SK-N-SH (cell line): ENCODE measurements at regions not wholly inside any gene's neighbourhood (a gene's known extent, or its start where the extent isn't known, plus 50 kb on each side); places are given as distances from the start of the nearest gene placed in this dataset.

Experiments
- CTCF ChIA-PET: fragments of 300-600, 350-600 bp; formaldehyde crosslinking; extraction: SDS; loops from one replicate; lab custom pipeline; 2021; lab: Yijun Ruan, JAX
- POLR2A ChIA-PET: fragments of 350-600 bp; sonication (Branson Sonifier 250); formaldehyde crosslinking; extraction: SDS; loops from one replicate; lab custom pipeline; 2020; ENCODE audit warnings: antibody characterized with exemption, inconsistent platforms; lab: Yijun Ruan, JAX
- DNase-seq: peaks from one replicate; pipeline ENCODE4 v3.0.0; 2012
- H2AFZ ChIP-seq: fragments of 200-600 bp; sonication (generic); 2 replicates; pipeline ENCODE4 v1.8.1; 2016; ENCODE audit warnings: antibody characterized with exemption, mild to moderate bottlenecking, low read depth
- H3F3A ChIP-seq: fragments of 200-600 bp; sonication (generic); replicated peaks from 2 replicates; pipeline ENCODE3; 2016; ENCODE audit warnings: antibody characterized with exemption, mild to moderate bottlenecking; ENCODE audit not compliant: insufficient read depth
- H3K27ac ChIP-seq, 2 experiments: fragments of 200-500 bp in 1 of 2; fragments of 200-600 bp in 1 of 2; sonication (Bioruptor generic) in 1 of 2; sonication (generic), shearing (Covaris generic) in 1 of 2; 2 replicates each; pipeline versions ENCODE4 v1.5.1 to v1.6.1; 2014 to 2016; ENCODE audit warnings: low read depth in 2 of 2, inconsistent platforms in 1 of 2, low read length in 1 of 2, mild to moderate bottlenecking in 1 of 2, mixed read lengths in 1 of 2
- H3K27me3 ChIP-seq: fragments of 200-600 bp; sonication (generic), shearing (Covaris generic); 2 replicates; pipeline ENCODE4 v1.6.1; 2016; ENCODE audit warnings: mixed run types; ENCODE audit not compliant: insufficient read depth
- H3K36me3 ChIP-seq, 2 experiments: fragments of 200-500 bp in 1 of 2; fragments of 200-600 bp in 1 of 2; sonication (Bioruptor generic) in 1 of 2; sonication (generic) in 1 of 2; replicated peaks in 1 of 2; 2 replicates each; pipeline versions ENCODE3 to v1.5.1; 2014 to 2016; ENCODE audit warnings: low read length in 1 of 2, mild to moderate bottlenecking in 1 of 2; ENCODE audit not compliant: insufficient read depth in 2 of 2, control insufficient read depth in 1 of 2
- H3K4me1 ChIP-seq, 2 experiments: fragments of 200-500 bp in 1 of 2; fragments of 200-600 bp in 1 of 2; sonication (Bioruptor generic) in 1 of 2; sonication (generic), shearing (Covaris generic) in 1 of 2; 2 replicates each; pipeline versions ENCODE4 v1.5.1 to v1.6.1; 2014 to 2016; ENCODE audit warnings: low read depth in 1 of 2, low read length in 1 of 2, mixed run types in 1 of 2; ENCODE audit not compliant: insufficient read depth in 2 of 2, control insufficient read depth in 1 of 2
- H3K4me2 ChIP-seq: fragments of 200-600 bp; sonication (generic), shearing (Covaris generic); 2 replicates; pipeline ENCODE4 v1.6.1; 2017; ENCODE audit warnings: mixed run types
- H3K4me3 ChIP-seq, 2 experiments: fragments of 200-500 bp in 1 of 2; fragments of 200-600 bp in 1 of 2; sonication (Bioruptor generic) in 1 of 2; sonication (generic), shearing (Covaris generic) in 1 of 2; 2 replicates each; pipeline versions ENCODE4 v1.5.1 to v1.8.1; 2014 to 2016; ENCODE audit warnings: low read depth in 2 of 2, inconsistent platforms in 1 of 2, low read length in 1 of 2, mild to moderate bottlenecking in 1 of 2, mixed read lengths in 1 of 2, moderate library complexity in 1 of 2
- H3K79me2 ChIP-seq: fragments of 200-600 bp; sonication (generic); 2 replicates; pipeline ENCODE4 v1.8.1; 2017; ENCODE audit warnings: mild to moderate bottlenecking; ENCODE audit not compliant: insufficient read depth
- H3K9ac ChIP-seq: fragments of 200-600 bp; sonication (generic); 2 replicates; pipeline ENCODE4 v1.6.1; 2017; ENCODE audit warnings: mixed run types
- H3K9me2 ChIP-seq: fragments of 200-600 bp; sonication (generic); 2 replicates; pipeline ENCODE4 v1.6.1; 2017; ENCODE audit warnings: mixed run types
- H3K9me3 ChIP-seq: fragments of 200-600 bp; sonication (generic); 2 replicates; pipeline ENCODE4 v1.6.1; 2017; ENCODE audit warnings: mixed run types, mild to moderate bottlenecking, moderate library complexity
- H4K20me1 ChIP-seq: fragments of 200-600 bp; sonication (generic); 2 replicates; pipeline ENCODE4 v1.6.1; 2017; ENCODE audit warnings: mild to moderate bottlenecking, mixed run types; ENCODE audit not compliant: insufficient read depth
- ELF1 ChIP-seq: IDR thresholded peaks from 2 replicates; pipeline ENCODE4 v1.4.0; 2012
- EP300 ChIP-seq, 2 experiments: IDR thresholded peaks; 2 replicates each; pipeline versions ENCODE4 v1.4.0 to v1.6.1; 2012; ENCODE audit warnings: borderline replicate concordance in 1 of 2, low read depth in 1 of 2, low read length in 1 of 2
- EZH2phosphoT487 ChIP-seq: fragments of 200-600 bp; sonication (generic); IDR thresholded peaks from 2 replicates; pipeline ENCODE4 v1.6.1; 2017; ENCODE audit warnings: low read depth, mixed run types, mild to moderate bottlenecking, antibody characterized with exemption, moderate library complexity, borderline replicate concordance
- FOXJ3 ChIP-seq: sonication (generic); formaldehyde crosslinking; IDR thresholded peaks from 2 replicates; pipeline ENCODE4 v1.5.1; 2020; ENCODE audit warnings: mild to moderate bottlenecking, missing genetic modification reagents
- JUND ChIP-seq: IDR thresholded peaks from 2 replicates; pipeline ENCODE4 v1.4.0; 2012
- MEF2A ChIP-seq: IDR thresholded peaks from 2 replicates; pipeline ENCODE4 v1.4.0; 2012; ENCODE audit warnings: low read depth, borderline replicate concordance
- NFIC ChIP-seq: IDR thresholded peaks from 2 replicates; pipeline ENCODE4 v1.4.0; 2012; ENCODE audit warnings: borderline replicate concordance
- POLR2AphosphoS5 ChIP-seq: IDR thresholded peaks from 2 replicates; pipeline ENCODE4 v1.6.1; 2012; ENCODE audit warnings: low read depth, low read length
- SIN3A ChIP-seq: IDR thresholded peaks from 2 replicates; pipeline ENCODE4 v1.6.1; 2012; ENCODE audit warnings: low read depth, mild to moderate bottlenecking, low read length, moderate library complexity, borderline replicate concordance
- TAF1 ChIP-seq: IDR thresholded peaks from 2 replicates; pipeline ENCODE4 v1.6.1; 2012; ENCODE audit warnings: low read depth, mild to moderate bottlenecking, low read length, moderate library complexity, borderline replicate concordance
- TEAD4 ChIP-seq: IDR thresholded peaks from 2 replicates; pipeline ENCODE4 v1.4.0; 2012; ENCODE audit warnings: mild to moderate bottlenecking, borderline replicate concordance; ENCODE audit not compliant: insufficient read depth
- WGBS: methylation state at CpG from one replicate; pipeline ENCODE4 v1.1.6; 2017; ENCODE audit warnings: low lambda C conversion rate; 5-methylcytosine and 5-hydroxymethylcytosine counted together
- TF ChIP-seq, protein P1 (sequence below): fragments of 200-600 bp; sonication (generic); IDR thresholded peaks from 2 replicates; pipeline ENCODE4 v1.6.1; 2017; ENCODE audit warnings: antibody characterized with exemption, mild to moderate bottlenecking, moderate library complexity
- TF ChIP-seq, protein P2 (sequence below): IDR thresholded peaks from 2 replicates; pipeline ENCODE4 v1.4.0; 2012; ENCODE audit warnings: low read depth
- TF ChIP-seq, protein P3 (sequence below): IDR thresholded peaks from 2 replicates; pipeline ENCODE4; 2012
- TF ChIP-seq, protein P4 (sequence below): fragments of 150-350 bp; IDR thresholded peaks from 2 replicates; pipeline ENCODE4 v1.6.1; 2016; ENCODE audit warnings: mild to moderate bottlenecking, low read depth, low read length
- TF ChIP-seq, protein P5 (sequence below): IDR thresholded peaks from 2 replicates; pipeline ENCODE4 v1.6.1; 2012; ENCODE audit warnings: mild to moderate bottlenecking, low read depth, low read length, moderate library complexity
- TF ChIP-seq, protein P6 (sequence below): fragments of 150-350 bp; IDR thresholded peaks from 2 replicates; pipeline ENCODE4 v1.6.1; 2017; ENCODE audit warnings: antibody characterized with exemption, low read length, low read depth, borderline replicate concordance
- TF ChIP-seq, protein P7 (sequence below): IDR thresholded peaks from 2 replicates; pipeline ENCODE4 v1.4.0; 2012; ENCODE audit warnings: low read depth, borderline replicate concordance

DNA sequence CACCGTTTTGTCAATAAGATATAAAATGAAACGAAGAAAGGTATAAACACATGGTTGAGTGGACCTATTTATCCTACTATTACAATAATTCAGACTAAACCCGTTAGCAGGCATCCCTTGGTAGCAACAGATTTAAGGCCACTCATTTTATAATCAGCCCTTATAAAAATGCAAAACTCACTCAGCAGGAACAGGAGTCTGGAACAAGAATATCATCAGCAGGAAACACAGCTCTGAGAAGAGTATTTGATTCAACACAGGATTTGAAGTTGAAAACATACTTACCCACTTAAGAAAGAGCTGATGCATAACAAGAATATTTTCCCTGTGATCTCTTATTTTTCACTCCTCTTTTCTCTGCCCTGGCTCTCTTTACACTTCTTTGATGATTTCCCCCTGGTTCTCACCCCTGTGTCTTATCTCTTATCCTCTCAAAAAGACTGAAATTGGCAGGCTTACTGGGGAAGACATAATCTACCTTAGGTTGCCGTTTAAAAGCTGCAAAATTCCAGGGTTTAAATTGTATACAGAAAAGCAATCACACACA is 1722.7 kb downstream of the SLITRK5 start:
- no peak overlapping the region for H3K4me3 ChIP-seq
- POLR2A ChIA-PET: no interaction called here
- H3K4me1 ChIP-seq: no peaks in the 10 kb centered on the region; a peak in 2 of 4 replicates
- TF ChIP-seq, protein P1, sequence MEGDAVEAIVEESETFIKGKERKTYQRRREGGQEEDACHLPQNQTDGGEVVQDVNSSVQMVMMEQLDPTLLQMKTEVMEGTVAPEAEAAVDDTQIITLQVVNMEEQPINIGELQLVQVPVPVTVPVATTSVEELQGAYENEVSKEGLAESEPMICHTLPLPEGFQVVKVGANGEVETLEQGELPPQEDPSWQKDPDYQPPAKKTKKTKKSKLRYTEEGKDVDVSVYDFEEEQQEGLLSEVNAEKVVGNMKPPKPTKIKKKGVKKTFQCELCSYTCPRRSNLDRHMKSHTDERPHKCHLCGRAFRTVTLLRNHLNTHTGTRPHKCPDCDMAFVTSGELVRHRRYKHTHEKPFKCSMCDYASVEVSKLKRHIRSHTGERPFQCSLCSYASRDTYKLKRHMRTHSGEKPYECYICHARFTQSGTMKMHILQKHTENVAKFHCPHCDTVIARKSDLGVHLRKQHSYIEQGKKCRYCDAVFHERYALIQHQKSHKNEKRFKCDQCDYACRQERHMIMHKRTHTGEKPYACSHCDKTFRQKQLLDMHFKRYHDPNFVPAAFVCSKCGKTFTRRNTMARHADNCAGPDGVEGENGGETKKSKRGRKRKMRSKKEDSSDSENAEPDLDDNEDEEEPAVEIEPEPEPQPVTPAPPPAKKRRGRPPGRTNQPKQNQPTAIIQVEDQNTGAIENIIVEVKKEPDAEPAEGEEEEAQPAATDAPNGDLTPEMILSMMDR: no peak
- no peak for TF ChIP-seq TAF1
- TF ChIP-seq, protein P2, sequence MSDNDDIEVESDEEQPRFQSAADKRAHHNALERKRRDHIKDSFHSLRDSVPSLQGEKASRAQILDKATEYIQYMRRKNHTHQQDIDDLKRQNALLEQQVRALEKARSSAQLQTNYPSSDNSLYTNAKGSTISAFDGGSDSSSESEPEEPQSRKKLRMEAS: no peak
- TF ChIP-seq, protein P3, sequence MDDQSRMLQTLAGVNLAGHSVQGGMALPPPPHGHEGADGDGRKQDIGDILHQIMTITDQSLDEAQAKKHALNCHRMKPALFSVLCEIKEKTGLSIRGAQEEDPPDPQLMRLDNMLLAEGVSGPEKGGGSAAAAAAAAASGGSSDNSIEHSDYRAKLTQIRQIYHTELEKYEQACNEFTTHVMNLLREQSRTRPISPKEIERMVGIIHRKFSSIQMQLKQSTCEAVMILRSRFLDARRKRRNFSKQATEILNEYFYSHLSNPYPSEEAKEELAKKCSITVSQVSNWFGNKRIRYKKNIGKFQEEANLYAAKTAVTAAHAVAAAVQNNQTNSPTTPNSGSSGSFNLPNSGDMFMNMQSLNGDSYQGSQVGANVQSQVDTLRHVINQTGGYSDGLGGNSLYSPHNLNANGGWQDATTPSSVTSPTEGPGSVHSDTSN: no peak
- TF ChIP-seq TEAD4: no peak
- no peak for TF ChIP-seq EP300 (IDR thresholded peaks at IDR 0.05; ENCODE audit: borderline replicate concordance in 1 of 2, low read depth in 1 of 2, low read length in 1 of 2)
- no peak for TF ChIP-seq MEF2A
- TF ChIP-seq, protein P4, sequence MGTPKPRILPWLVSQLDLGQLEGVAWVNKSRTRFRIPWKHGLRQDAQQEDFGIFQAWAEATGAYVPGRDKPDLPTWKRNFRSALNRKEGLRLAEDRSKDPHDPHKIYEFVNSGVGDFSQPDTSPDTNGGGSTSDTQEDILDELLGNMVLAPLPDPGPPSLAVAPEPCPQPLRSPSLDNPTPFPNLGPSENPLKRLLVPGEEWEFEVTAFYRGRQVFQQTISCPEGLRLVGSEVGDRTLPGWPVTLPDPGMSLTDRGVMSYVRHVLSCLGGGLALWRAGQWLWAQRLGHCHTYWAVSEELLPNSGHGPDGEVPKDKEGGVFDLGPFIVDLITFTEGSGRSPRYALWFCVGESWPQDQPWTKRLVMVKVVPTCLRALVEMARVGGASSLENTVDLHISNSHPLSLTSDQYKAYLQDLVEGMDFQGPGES: no peak
- TF ChIP-seq NFIC: no peak
- TF ChIP-seq JUND: no peak
- no peak for TF ChIP-seq ELF1
- TF ChIP-seq EZH2phosphoT487: no peak
- TF ChIP-seq, protein P5, sequence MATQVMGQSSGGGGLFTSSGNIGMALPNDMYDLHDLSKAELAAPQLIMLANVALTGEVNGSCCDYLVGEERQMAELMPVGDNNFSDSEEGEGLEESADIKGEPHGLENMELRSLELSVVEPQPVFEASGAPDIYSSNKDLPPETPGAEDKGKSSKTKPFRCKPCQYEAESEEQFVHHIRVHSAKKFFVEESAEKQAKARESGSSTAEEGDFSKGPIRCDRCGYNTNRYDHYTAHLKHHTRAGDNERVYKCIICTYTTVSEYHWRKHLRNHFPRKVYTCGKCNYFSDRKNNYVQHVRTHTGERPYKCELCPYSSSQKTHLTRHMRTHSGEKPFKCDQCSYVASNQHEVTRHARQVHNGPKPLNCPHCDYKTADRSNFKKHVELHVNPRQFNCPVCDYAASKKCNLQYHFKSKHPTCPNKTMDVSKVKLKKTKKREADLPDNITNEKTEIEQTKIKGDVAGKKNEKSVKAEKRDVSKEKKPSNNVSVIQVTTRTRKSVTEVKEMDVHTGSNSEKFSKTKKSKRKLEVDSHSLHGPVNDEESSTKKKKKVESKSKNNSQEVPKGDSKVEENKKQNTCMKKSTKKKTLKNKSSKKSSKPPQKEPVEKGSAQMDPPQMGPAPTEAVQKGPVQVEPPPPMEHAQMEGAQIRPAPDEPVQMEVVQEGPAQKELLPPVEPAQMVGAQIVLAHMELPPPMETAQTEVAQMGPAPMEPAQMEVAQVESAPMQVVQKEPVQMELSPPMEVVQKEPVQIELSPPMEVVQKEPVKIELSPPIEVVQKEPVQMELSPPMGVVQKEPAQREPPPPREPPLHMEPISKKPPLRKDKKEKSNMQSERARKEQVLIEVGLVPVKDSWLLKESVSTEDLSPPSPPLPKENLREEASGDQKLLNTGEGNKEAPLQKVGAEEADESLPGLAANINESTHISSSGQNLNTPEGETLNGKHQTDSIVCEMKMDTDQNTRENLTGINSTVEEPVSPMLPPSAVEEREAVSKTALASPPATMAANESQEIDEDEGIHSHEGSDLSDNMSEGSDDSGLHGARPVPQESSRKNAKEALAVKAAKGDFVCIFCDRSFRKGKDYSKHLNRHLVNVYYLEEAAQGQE: no peak
- TF ChIP-seq, protein P6, sequence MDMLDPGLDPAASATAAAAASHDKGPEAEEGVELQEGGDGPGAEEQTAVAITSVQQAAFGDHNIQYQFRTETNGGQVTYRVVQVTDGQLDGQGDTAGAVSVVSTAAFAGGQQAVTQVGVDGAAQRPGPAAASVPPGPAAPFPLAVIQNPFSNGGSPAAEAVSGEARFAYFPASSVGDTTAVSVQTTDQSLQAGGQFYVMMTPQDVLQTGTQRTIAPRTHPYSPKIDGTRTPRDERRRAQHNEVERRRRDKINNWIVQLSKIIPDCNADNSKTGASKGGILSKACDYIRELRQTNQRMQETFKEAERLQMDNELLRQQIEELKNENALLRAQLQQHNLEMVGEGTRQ: no peak
- TF ChIP-seq, protein P7, sequence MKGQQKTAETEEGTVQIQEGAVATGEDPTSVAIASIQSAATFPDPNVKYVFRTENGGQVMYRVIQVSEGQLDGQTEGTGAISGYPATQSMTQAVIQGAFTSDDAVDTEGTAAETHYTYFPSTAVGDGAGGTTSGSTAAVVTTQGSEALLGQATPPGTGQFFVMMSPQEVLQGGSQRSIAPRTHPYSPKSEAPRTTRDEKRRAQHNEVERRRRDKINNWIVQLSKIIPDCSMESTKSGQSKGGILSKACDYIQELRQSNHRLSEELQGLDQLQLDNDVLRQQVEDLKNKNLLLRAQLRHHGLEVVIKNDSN: no peak
- no peak for TF ChIP-seq FOXJ3
- TF ChIP-seq POLR2AphosphoS5: no peak
- TF ChIP-seq SIN3A: no peak
- TF ChIP-seq, all 33 proteins: peak for 0
- CTCF ChIA-PET: no interaction called here
- WGBS: 42% methylated on average over 4 of the region's 4 CpGs
- Histone ChIP-seq H3K9me3 (no peaks in the 10 kb centered on the region), H3K9ac (no peak overlapping the region), H2AFZ (no peak overlapping the region), H3K27ac (no peak overlapping the region), H3K27me3 (no peaks in the 10 kb centered on the region), H3K79me2 (no peaks in the 10 kb centered on the region), H3F3A (no peaks in the 10 kb centered on the region), H3K36me3 (no peaks in the 10 kb centered on the region), H4K20me1 (no peaks in the 10 kb centered on the region), H3K4me2 (no peak overlapping the region), H3K9me2 (no peaks in the 10 kb centered on the region; the same call in 1 of the 2 replicates)
- DNase-seq: no peak
